ENCODE measurements at regions not wholly inside any gene's neighbourhood (a gene's known extent, or its start where the extent isn't known, plus 50 kb on each side); places are given as distances from the start of the nearest gene placed in this dataset.

DNA sequence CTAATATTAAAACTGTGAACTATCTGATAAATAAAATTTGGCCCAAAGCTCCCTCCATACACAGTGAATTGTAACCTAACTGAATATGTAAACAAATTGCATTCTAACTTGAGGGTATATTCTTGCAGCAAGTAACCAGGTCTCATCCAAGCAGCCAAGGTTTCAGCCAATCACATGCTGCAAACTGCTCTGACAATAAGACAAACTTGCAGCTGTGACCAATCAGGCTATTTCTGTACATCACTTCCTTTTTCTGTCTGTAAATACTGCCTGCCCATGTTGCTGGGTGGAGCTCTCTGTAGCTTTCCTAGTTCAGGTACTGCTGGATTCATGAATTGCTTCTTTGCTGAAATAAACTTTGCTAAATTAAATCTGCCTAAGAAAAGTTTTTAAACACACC lies 499.0 kb downstream of the GALC start:
- TF ChIP-seq, protein P1, sequence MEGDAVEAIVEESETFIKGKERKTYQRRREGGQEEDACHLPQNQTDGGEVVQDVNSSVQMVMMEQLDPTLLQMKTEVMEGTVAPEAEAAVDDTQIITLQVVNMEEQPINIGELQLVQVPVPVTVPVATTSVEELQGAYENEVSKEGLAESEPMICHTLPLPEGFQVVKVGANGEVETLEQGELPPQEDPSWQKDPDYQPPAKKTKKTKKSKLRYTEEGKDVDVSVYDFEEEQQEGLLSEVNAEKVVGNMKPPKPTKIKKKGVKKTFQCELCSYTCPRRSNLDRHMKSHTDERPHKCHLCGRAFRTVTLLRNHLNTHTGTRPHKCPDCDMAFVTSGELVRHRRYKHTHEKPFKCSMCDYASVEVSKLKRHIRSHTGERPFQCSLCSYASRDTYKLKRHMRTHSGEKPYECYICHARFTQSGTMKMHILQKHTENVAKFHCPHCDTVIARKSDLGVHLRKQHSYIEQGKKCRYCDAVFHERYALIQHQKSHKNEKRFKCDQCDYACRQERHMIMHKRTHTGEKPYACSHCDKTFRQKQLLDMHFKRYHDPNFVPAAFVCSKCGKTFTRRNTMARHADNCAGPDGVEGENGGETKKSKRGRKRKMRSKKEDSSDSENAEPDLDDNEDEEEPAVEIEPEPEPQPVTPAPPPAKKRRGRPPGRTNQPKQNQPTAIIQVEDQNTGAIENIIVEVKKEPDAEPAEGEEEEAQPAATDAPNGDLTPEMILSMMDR (IDR thresholded peaks at IDR 0.05): no peak
- no peak for TF ChIP-seq POLR2A (IDR thresholded peaks at IDR 0.05)

Measured in right lobe of liver (tissue), 4 donors.